PFSK-1 (cell line): ENCODE measurements at regions not wholly inside any gene's neighbourhood (a gene's known extent, or its start where the extent isn't known, plus 50 kb on each side); places are given as distances from the start of the nearest gene placed in this dataset.

Experiments
- FOXP2 ChIP-seq: optimal IDR thresholded peaks from 2 replicates; pipeline ENCODE3; 2011; ENCODE audit warnings: borderline replicate concordance, control low read depth, inconsistent platforms; ENCODE audit not compliant: insufficient read depth; ENCODE audit errors: extremely low read length, extremely low read depth
- POLR2AphosphoS5 ChIP-seq: IDR thresholded peaks from 2 replicates; pipeline ENCODE4 v1.6.1; 2012; ENCODE audit warnings: low read depth, mild to moderate bottlenecking, control low read depth, low read length, moderate library complexity
- SIN3A ChIP-seq: IDR thresholded peaks from 2 replicates; pipeline ENCODE4 v1.6.1; 2012; ENCODE audit warnings: mild to moderate bottlenecking, low read length, moderate library complexity, borderline replicate concordance; ENCODE audit not compliant: insufficient read depth
- TAF1 ChIP-seq: IDR thresholded peaks from 2 replicates; pipeline ENCODE4 v1.6.1; 2012; ENCODE audit warnings: low read length, control low read depth, borderline replicate concordance; ENCODE audit not compliant: insufficient read depth
- TF ChIP-seq, protein P1 (sequence below), 2 experiments: IDR thresholded peaks; 2 replicates each; pipeline versions ENCODE4 v1.6.1 to v1.8.0; 2011 to 2012; ENCODE audit warnings: low read depth in 2 of 2, low read length in 2 of 2, control low read depth in 1 of 2, inconsistent platforms in 1 of 2, mild to moderate bottlenecking in 1 of 2, moderate library complexity in 1 of 2; ENCODE audit not compliant: insufficient read depth in 1 of 2

DNA sequence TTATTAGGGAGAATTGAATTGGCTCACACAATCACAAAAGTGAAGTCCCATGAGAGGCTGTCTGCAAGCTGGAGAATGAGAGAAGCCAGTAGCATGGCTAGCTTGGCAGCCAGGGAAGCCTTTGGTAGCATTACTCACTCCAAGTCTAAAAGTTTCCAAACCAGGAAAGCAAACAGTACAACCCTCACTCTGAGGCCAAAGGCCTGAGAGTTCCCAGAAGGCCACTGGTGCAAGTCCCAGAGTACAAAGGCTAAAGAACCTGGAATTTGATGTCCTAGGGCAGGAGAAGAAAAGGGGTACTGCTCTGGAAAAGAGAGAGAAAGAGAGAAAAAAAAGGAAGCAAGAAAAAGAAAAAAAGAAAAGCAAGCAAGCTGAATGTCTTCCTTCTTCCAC lies 318.2 kb downstream of the RND3 start:
- TF ChIP-seq FOXP2 (no peak), TAF1 (no peak)
- TF ChIP-seq, protein P1, sequence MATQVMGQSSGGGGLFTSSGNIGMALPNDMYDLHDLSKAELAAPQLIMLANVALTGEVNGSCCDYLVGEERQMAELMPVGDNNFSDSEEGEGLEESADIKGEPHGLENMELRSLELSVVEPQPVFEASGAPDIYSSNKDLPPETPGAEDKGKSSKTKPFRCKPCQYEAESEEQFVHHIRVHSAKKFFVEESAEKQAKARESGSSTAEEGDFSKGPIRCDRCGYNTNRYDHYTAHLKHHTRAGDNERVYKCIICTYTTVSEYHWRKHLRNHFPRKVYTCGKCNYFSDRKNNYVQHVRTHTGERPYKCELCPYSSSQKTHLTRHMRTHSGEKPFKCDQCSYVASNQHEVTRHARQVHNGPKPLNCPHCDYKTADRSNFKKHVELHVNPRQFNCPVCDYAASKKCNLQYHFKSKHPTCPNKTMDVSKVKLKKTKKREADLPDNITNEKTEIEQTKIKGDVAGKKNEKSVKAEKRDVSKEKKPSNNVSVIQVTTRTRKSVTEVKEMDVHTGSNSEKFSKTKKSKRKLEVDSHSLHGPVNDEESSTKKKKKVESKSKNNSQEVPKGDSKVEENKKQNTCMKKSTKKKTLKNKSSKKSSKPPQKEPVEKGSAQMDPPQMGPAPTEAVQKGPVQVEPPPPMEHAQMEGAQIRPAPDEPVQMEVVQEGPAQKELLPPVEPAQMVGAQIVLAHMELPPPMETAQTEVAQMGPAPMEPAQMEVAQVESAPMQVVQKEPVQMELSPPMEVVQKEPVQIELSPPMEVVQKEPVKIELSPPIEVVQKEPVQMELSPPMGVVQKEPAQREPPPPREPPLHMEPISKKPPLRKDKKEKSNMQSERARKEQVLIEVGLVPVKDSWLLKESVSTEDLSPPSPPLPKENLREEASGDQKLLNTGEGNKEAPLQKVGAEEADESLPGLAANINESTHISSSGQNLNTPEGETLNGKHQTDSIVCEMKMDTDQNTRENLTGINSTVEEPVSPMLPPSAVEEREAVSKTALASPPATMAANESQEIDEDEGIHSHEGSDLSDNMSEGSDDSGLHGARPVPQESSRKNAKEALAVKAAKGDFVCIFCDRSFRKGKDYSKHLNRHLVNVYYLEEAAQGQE (IDR thresholded peaks at IDR 0.05; ENCODE audit: insufficient read depth in 1 of 2, low read depth in 2 of 2, low read length in 2 of 2): no peak

DNA sequence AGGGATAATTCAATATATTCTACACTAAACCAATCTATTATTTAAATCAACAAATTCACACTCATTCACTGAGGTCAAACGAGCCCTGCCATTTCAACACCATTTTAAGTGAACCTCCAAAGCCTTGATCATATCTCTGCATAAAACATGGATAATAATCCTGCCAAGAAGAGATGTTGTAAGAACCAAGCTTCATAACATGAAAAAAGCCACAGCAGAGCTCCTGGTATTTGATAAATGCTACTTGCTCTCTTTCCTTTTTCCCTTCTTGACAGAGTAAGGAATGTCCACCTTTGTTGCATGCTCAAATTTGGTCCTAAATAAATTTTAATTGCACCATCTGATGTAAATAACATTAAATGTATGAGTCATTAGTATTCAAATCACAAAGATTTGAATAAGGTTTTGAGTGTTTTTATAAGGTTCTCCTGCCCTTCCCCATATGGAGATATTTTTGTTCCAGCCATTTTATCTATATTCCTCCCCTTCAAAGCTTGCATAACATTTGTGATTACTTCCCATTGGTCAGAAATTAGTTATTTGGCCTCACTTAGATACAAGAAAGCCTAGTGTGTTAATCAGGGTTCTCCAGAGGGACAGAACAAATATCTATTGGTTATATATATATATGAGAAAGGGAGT lies 318.8 kb downstream of the RND3 start:
- TF ChIP-seq TAF1: no peak

DNA sequence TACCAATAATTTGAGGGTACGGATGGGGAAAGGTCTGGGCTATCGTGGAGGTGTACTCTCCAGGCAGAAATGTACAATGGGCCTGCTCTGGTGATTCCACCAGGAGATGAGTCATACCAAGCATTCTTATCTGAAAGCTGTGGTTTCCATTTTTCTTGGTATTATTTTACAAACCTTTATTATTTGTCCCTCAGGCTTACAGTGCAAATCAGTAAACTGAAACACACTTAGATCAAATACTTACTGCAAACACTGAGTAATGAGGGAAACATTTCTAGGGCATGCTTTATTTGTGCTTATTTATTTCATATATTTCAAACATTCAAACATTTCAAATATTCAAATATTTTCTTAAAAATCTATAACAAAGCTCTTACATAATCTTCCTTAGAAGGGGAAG lies 319.8 kb downstream of the RND3 start:
- TF ChIP-seq, protein P1 (IDR thresholded peaks at IDR 0.05; ENCODE audit: insufficient read depth in 1 of 2, low read depth in 2 of 2, low read length in 2 of 2): no peak
- no peak for TF ChIP-seq FOXP2

DNA sequence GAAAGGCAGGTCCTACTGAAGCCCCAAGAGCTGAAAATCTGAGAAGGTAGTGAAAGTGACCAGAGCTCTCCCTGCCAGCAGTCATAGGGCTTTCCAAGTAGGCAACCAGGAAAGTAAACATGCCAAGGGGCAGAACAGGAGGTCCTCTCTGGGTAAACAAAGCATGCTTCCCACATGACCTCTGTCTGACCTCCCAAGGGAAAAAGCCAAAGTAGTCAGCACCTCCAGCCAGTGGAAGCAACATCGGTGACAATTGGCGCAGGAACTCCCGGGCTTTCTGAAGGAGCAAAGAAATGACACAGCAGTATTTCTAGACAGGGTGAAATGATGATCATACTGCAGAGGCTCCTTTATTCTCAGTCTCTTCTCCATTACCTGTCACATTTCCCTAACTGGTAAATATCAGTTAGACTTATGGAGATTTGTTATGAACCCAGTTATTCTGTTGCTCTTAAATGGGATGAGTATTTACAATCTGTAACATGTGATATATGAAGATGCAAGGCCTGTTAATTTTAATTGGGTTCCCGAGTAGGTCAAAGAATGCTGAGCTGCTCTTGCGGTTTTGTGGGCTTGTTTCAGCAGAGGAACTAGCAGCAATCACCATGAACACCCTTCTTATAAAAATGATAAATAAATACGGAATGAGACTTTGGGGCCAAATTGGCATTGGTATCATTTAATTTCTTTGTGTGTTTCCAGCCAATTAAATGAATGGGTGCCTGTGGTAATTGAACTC lies 321.0 kb downstream of the RND3 start:
- TF ChIP-seq FOXP2 (no peak), TAF1 (no peak)

DNA sequence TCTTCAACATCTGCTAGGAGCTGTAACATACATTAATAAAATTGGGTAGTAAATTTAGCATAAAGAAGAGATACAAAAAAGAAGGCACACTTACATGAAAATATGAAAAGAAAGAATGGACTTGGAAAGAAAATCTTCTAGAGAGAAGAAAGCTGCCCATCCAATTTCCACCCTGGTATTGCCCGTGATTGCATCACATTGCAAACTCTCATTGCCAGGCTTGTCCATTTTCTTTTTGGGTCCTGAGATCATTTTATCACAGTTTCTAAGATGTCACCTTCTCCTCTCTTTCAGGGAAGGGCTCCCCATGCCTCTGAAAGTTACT lies 321.5 kb downstream of the RND3 start:
- TF ChIP-seq SIN3A (no peak), TAF1 (no peak), FOXP2 (no peak), POLR2AphosphoS5 (no peak)
- TF ChIP-seq, protein P1 (IDR thresholded peaks at IDR 0.05; ENCODE audit: insufficient read depth in 1 of 2, low read depth in 2 of 2, low read length in 2 of 2): no peak

DNA sequence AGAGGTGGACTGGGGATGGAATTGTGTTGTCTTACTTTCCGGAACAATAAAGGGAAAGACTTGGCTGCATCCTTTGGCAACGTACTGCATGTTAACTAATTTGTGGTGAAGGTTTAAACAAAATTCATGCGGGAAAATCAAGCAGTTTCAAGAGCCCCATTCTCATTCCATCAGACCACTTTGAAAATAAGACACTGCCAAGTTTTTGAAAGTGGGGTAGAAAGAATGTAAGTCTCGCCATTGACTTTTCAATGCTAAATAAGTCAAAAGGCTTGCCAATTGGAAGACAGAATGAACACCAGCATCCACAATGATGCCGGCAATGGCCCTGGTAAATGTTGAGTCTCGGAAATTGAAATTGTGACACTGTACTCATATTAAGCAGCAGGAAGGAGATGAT lies 322.0 kb downstream of the RND3 start:
- TF ChIP-seq POLR2AphosphoS5: no peak
- TF ChIP-seq, protein P1 (IDR thresholded peaks at IDR 0.05; ENCODE audit: insufficient read depth in 1 of 2, low read depth in 2 of 2, low read length in 2 of 2): no peak
